ENCODE measurements at regions not wholly inside any gene's neighbourhood (a gene's known extent, or its start where the extent isn't known, plus 50 kb on each side); places are given as distances from the start of the nearest gene placed in this dataset.
"Not testable (repeated sequence)": the region's sequence is repeated elsewhere in the genome, so short reads cannot be mapped to it uniquely, and the experiment has no call there.

DNA sequence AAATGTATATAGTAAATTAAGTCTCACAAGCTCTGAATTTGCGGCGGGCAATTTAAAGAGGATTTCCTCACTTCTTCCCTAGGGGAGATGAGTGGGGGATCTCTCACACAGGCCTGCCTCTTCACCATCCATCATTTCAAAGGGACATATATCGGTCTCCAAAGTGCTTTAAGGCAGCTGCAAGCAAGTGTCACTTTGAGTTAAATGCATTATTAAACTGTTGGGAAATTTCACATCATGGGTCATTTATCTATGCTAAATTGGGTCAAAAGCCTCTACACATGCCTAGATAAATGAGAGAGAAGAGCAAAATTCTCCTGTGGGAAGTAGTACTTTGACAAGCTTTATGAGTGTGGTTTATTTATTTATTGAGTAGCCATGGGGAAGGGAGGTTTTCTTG, 1106.1 kb upstream of the GOT2 start:
- H3K9me3 ChIP-seq: no peaks in the 10 kb centered on the region
- in situ Hi-C loops (cut with MboI; ENCODE audit: low sequenced_read_pairs in 4 of 4): no loop called here
- H3K36me3 ChIP-seq: no peaks in the 10 kb centered on the region
- intact Hi-C loops (cut with DNase I; ENCODE audit: low total_unique reads): no loop called here
- no peaks in the 10 kb centered on the region for H3K27me3 ChIP-seq
- H3K4me1 ChIP-seq: no peaks in the 10 kb centered on the region
- DNase-seq (no peak), ATAC-seq (no peak)
- TF ChIP-seq, protein P1, sequence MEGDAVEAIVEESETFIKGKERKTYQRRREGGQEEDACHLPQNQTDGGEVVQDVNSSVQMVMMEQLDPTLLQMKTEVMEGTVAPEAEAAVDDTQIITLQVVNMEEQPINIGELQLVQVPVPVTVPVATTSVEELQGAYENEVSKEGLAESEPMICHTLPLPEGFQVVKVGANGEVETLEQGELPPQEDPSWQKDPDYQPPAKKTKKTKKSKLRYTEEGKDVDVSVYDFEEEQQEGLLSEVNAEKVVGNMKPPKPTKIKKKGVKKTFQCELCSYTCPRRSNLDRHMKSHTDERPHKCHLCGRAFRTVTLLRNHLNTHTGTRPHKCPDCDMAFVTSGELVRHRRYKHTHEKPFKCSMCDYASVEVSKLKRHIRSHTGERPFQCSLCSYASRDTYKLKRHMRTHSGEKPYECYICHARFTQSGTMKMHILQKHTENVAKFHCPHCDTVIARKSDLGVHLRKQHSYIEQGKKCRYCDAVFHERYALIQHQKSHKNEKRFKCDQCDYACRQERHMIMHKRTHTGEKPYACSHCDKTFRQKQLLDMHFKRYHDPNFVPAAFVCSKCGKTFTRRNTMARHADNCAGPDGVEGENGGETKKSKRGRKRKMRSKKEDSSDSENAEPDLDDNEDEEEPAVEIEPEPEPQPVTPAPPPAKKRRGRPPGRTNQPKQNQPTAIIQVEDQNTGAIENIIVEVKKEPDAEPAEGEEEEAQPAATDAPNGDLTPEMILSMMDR (IDR thresholded peaks at IDR 0.05 in 4 of 5, conservative IDR thresholded peaks at IDR 0.05 in 1 of 5): no peak
- TF ChIP-seq POLR2A (IDR thresholded peaks at IDR 0.05): no peak
- H3K4me3 ChIP-seq: no peak overlapping the region
- H3K27ac ChIP-seq: no peak overlapping the region

DNA sequence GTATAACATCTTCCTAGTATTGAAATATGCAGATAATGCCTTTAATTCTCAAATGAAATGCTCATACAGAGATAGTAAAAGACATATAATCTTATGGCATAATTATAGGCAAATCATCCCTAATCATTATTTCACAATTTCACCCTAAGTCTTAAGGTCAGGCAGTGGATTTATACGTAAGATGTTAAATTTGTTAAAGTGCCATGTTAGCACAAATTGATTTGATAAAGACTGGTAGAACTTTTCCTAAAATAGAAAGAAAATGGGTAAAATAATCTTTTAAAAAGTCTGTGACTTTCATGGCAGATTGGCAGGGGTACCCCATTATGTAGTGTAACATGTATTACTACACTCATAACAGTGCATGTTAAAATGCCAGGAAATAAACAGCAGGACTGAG, 1092.7 kb upstream of the GOT2 start:
- no peak overlapping the region for H3K27ac ChIP-seq
- no peaks in the 10 kb centered on the region for H3K36me3 ChIP-seq
- in situ Hi-C loops (cut with MboI; ENCODE audit: low sequenced_read_pairs in 4 of 4): no loop called here
- DNase-seq (no peak), ATAC-seq (no peak)
- H3K27me3 ChIP-seq: no peaks in the 10 kb centered on the region
- no peak overlapping the region for H3K4me3 ChIP-seq
- H3K4me1 ChIP-seq: no peaks in the 10 kb centered on the region
- H3K9me3 ChIP-seq: no peaks in the 10 kb centered on the region
- intact Hi-C loops (cut with DNase I; ENCODE audit: low total_unique reads): no loop called here
- TF ChIP-seq, protein P1 (IDR thresholded peaks at IDR 0.05 in 4 of 5, conservative IDR thresholded peaks at IDR 0.05 in 1 of 5): no peak
- TF ChIP-seq POLR2A (IDR thresholded peaks at IDR 0.05): no peak

DNA sequence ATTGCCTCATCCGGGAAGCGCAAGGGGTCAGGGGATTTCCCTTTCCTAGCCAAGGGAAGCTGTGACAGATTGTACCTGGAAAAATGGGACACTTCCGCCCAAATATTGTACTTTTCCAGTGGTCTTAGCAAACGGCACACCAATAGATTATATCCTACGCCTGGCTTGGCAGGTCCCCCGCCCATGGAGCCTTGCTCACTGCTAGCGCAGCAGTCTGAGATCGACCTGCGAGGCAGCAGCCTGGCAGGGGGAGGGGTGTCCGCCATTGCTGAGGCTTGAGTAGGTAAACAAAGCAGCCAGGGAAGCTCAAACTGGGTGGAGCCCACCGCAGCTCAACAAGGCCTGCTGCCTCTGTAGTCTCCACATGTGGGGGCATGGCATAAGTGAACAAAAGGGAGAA, 1075.4 kb upstream of the GOT2 start:
- ATAC-seq; H3K9me3 ChIP-seq; H3K36me3 ChIP-seq; H3K27ac ChIP-seq; in situ Hi-C loops (cut with MboI; ENCODE audit: low sequenced_read_pairs in 4 of 4); H3K4me3 ChIP-seq; H3K4me1 ChIP-seq; DNase-seq; H3K27me3 ChIP-seq; intact Hi-C loops (cut with DNase I; ENCODE audit: low total_unique reads): not testable (repeated sequence)

DNA sequence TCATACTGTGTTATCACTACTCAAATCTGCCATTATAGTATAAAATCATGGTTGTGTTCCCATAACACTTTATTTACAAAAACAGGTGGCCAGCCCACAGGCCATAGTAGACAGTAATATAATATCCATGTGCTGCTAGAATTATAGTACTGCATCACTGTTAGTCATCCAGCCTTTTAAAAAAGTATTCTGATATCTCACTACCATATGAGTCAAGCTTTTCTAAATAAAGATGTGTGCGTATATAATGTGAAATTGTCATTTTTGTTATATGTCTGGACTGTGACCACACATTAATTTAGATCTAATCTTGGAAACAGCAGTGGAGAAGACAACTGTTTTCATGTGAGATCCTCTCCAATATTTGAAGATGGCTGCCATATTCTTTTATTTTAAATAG, 1049.1 kb upstream of the GOT2 start:
- Histone ChIP-seq H3K4me3 (no peak overlapping the region), H3K36me3 (no peaks in the 10 kb centered on the region), H3K27me3 (no peaks in the 10 kb centered on the region), H3K4me1 (no peaks in the 10 kb centered on the region), H3K9me3 (no peaks in the 10 kb centered on the region), H3K27ac (no peak overlapping the region)
- in situ Hi-C loops (cut with MboI; ENCODE audit: low sequenced_read_pairs in 4 of 4): no loop called here
- TF ChIP-seq POLR2A (IDR thresholded peaks at IDR 0.05): no peak
- intact Hi-C loops (cut with DNase I; ENCODE audit: low total_unique reads): no loop called here
- no peak for DNase-seq
- ATAC-seq: no peak

DNA sequence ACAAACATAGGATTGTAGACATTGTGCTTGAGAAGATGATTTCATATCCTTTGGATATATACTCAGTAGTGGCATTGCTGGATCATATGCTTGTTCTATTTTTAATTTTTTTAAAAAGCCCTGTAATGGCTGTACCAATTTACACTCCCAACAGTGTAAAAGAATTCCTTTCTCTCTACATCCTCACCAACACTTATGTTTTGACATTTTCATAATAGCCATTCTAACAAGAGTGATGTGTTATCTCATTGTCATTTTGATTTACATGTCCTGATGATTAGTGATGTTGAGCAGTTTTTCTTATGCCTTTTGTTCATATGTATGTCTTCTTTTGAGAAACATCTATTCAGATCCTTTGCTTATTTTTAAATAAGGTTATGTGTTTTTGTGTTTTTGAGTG, 1039.2 kb upstream of the GOT2 start:
- H3K36me3 ChIP-seq: no peaks in the 10 kb centered on the region
- DNase-seq (no peak), ATAC-seq (no peak)
- no peak for TF ChIP-seq POLR2A (IDR thresholded peaks at IDR 0.05)
- TF ChIP-seq, protein P1 (IDR thresholded peaks at IDR 0.05 in 4 of 5, conservative IDR thresholded peaks at IDR 0.05 in 1 of 5): no peak
- in situ Hi-C loops (cut with MboI; ENCODE audit: low sequenced_read_pairs in 4 of 4): no loop called here
- intact Hi-C loops (cut with DNase I; ENCODE audit: low total_unique reads): no loop called here
- no peaks in the 10 kb centered on the region for H3K4me1 ChIP-seq
- no peak overlapping the region for H3K27ac ChIP-seq
- H3K9me3 ChIP-seq: no peaks in the 10 kb centered on the region
- H3K4me3 ChIP-seq: no peak overlapping the region
- H3K27me3 ChIP-seq: no peaks in the 10 kb centered on the region

DNA sequence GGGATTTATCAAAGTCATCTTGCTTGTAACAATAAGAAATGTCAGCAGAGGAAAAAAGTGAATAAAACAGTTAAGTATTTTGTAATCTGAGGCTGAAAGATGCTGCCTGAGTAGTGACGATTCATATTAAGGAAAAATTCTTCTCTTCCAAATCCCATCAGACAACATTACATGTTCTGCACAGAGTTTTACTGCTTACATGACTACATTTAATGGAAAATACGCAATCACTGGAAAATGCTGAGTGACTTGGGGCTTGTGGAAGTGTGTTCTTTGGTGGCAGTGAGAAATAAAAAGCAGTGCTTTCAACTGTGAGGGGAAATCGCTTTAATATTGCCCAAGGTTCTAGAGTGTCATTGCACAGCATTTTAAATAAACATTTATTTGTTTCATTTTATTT, 1025.2 kb upstream of the GOT2 start:
- Histone ChIP-seq H3K27me3 (no peaks in the 10 kb centered on the region), H3K4me1 (no peaks in the 10 kb centered on the region), H3K27ac (no peak overlapping the region), H3K9me3 (no peaks in the 10 kb centered on the region), H3K4me3 (no peak overlapping the region), H3K36me3 (no peaks in the 10 kb centered on the region)
- DNase-seq (no peak), ATAC-seq (no peak)
- no peak for TF ChIP-seq POLR2A (IDR thresholded peaks at IDR 0.05)
- intact Hi-C loops (cut with DNase I; ENCODE audit: low total_unique reads): no loop called here
- in situ Hi-C loops (cut with MboI; ENCODE audit: low sequenced_read_pairs in 4 of 4): no loop called here
